Limb (tissue), 2 donors: ENCODE measurements at regions not wholly inside any gene's neighbourhood (a gene's known extent, or its start where the extent isn't known, plus 50 kb on each side); places are given as distances from the start of the nearest gene placed in this dataset.
A peak's percentile ranks its signal among the peaks of the same experiment; 100 is the strongest.

Experiments used
- DNase-seq, 2 donors: peaks; one replicate each; pipeline ENCODE4 v3.0.0-alpha.2; 2016; ENCODE audit errors: extremely low spot score in 2 of 2

GRCh38 chr5:2451100-2451499, 300.4 kb downstream of the IRX2 start:
- DNase-seq = no peak

GRCh38 chr5:2442496-2443354, 308.8 kb downstream of the IRX2 start:
- DNase-seq = peak in 1 of 2 donors; percentile 33

- DNase-seq = no peak
These were observed 309.8 kb downstream of the IRX2 start for GRCh38 chr5:2441495-2442180.

- no peak for DNase-seq
These were observed 311.9 kb downstream of the IRX2 start for GRCh38 chr5:2439608-2440007.

GRCh38 chr5:2433086-2433485, 318.4 kb downstream of the IRX2 start:
- no peak for DNase-seq

- DNase-seq = no peak
These were observed 319.2 kb downstream of the IRX2 start for GRCh38 chr5:2432076-2432920.

GRCh38 chr5:2430606-2431005, 320.9 kb downstream of the IRX2 start:
- DNase-seq = no peak

GRCh38 chr5:2427983-2428382, 323.5 kb downstream of the IRX2 start:
- no peak for DNase-seq

- no peak for DNase-seq
These were observed 327.8 kb downstream of the IRX2 start for GRCh38 chr5:2423634-2424033.

GRCh38 chr5:2417301-2417700, 334.2 kb downstream of the IRX2 start:
- no peak for DNase-seq

- no peak for DNase-seq
These were observed 335.8 kb downstream of the IRX2 start for GRCh38 chr5:2415678-2416077.

- DNase-seq = no peak
These were observed 341.0 kb downstream of the IRX2 start for GRCh38 chr5:2410451-2410850.

- DNase-seq = no peak
These were observed 348.2 kb downstream of the IRX2 start for GRCh38 chr5:2403296-2403695.

GRCh38 chr5:2399804-2400203, 351.7 kb downstream of the IRX2 start:
- DNase-seq = no peak

GRCh38 chr5:2399096-2399495, 352.4 kb downstream of the IRX2 start:
- peak in 1 of 2 donors; percentile 10 for DNase-seq

GRCh38 chr5:2393556-2393955, 357.9 kb downstream of the IRX2 start:
- DNase-seq = no peak

GRCh38 chr5:2391566-2391965, 359.9 kb downstream of the IRX2 start:
- DNase-seq = no peak

- DNase-seq = no peak
These were observed 360.5 kb downstream of the IRX2 start for GRCh38 chr5:2391021-2391420.

GRCh38 chr5:2388571-2388970, 362.9 kb downstream of the IRX2 start:
- no peak for DNase-seq

- DNase-seq = peak in 1 of 2 donors; percentile 40
These were observed 363.7 kb downstream of the IRX2 start for GRCh38 chr5:2387634-2388325.

- DNase-seq = peak in 1 of 2 donors; percentile 35
These were observed 364.2 kb downstream of the IRX2 start for GRCh38 chr5:2387250-2387633.
